ENCODE measurements at regions not wholly inside any gene's neighbourhood (a gene's known extent, or its start where the extent isn't known, plus 50 kb on each side); places are given as distances from the start of the nearest gene placed in this dataset.

GRCh38 chr6:19024737-19025136 lies 637.6 kb downstream of the RNF144B start:
- intact Hi-C loops (cut with micrococcal nuclease), result no loop called here
- Mint-ChIP-seq H3K27ac (no peak overlapping the region), H3K4me3 (no peak overlapping the region), H3K36me3 (no peaks in the 10 kb centered on the region), H3K9me3 (no peaks in the 10 kb centered on the region), H3K4me1 (no peaks in the 10 kb centered on the region), H3K27me3 (ENCODE audit: low read depth in 3 of 3) (peaks cover 0 to 6% (median 0%) of the 10 kb centered on the region in 3 donors)
- no peaks in the 10 kb centered on the region for H3K27me3 ChIP-seq (ENCODE audit: control insufficient read depth in 2 of 2, insufficient read depth in 2 of 2, low read length in 2 of 2)
- H4K20me1 ChIP-seq (ENCODE audit: insufficient read depth, low read length), result no peaks in the 10 kb centered on the region
- H3K9me3 ChIP-seq (replicated peaks in 1 of 2; ENCODE audit: control insufficient read depth in 1 of 2, insufficient read depth in 1 of 2, low read length in 2 of 2), result no peaks in the 10 kb centered on the region
- no peak overlapping the region for H3K27ac ChIP-seq (ENCODE audit: low read depth in 1 of 2, low read length in 2 of 2)
- DNase-seq, result no peak
- no peaks in the 10 kb centered on the region for H3K36me3 ChIP-seq (replicated peaks in 1 of 2; ENCODE audit: control insufficient read depth in 1 of 2, insufficient read depth in 2 of 2, low read length in 2 of 2)
- H3K79me2 ChIP-seq (ENCODE audit: insufficient read depth, low read length), result no peaks in the 10 kb centered on the region
- no peak overlapping the region for H2AFZ ChIP-seq (ENCODE audit: insufficient read depth, low read depth, low read length, poor library complexity, severe bottlenecking)
- TF ChIP-seq, protein P1, sequence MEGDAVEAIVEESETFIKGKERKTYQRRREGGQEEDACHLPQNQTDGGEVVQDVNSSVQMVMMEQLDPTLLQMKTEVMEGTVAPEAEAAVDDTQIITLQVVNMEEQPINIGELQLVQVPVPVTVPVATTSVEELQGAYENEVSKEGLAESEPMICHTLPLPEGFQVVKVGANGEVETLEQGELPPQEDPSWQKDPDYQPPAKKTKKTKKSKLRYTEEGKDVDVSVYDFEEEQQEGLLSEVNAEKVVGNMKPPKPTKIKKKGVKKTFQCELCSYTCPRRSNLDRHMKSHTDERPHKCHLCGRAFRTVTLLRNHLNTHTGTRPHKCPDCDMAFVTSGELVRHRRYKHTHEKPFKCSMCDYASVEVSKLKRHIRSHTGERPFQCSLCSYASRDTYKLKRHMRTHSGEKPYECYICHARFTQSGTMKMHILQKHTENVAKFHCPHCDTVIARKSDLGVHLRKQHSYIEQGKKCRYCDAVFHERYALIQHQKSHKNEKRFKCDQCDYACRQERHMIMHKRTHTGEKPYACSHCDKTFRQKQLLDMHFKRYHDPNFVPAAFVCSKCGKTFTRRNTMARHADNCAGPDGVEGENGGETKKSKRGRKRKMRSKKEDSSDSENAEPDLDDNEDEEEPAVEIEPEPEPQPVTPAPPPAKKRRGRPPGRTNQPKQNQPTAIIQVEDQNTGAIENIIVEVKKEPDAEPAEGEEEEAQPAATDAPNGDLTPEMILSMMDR (IDR thresholded peaks at IDR 0.05), result no peak
- no peaks in the 10 kb centered on the region for H3K4me1 ChIP-seq (ENCODE audit: control insufficient read depth in 1 of 2, insufficient read depth in 2 of 2, low read length in 2 of 2)
- WGBS (ENCODE audit: insufficient coverage), result 0% methylated on average over 1 of the region's 4 CpGs
- no peak overlapping the region for H3K4me2 ChIP-seq (replicated peaks; ENCODE audit: extremely low read depth, low read length, poor library complexity, severe bottlenecking)
- H3K4me3 ChIP-seq (replicated peaks in 1 of 3; ENCODE audit: low read depth in 2 of 3, low read length in 3 of 3), result no peak overlapping the region
- no peak overlapping the region for H3K9ac ChIP-seq (ENCODE audit: insufficient read depth, low read length, poor library complexity, severe bottlenecking)

GRCh38 chr6:19028201-19028600 lies 641.1 kb downstream of the RNF144B start:
- peaks cover 0 to 2% (median 0%) of the 10 kb centered on the region in 7 donors for H3K9me3 Mint-ChIP-seq
- Histone ChIP-seq H4K20me1 (ENCODE audit: insufficient read depth, low read length) (no peaks in the 10 kb centered on the region), H3K9me3 (replicated peaks in 1 of 2; ENCODE audit: control insufficient read depth in 1 of 2, insufficient read depth in 1 of 2, low read length in 2 of 2) (no peaks in the 10 kb centered on the region), H3K9ac (ENCODE audit: insufficient read depth, low read length, poor library complexity, severe bottlenecking) (no peak overlapping the region), H2AFZ (ENCODE audit: insufficient read depth, low read depth, low read length, poor library complexity, severe bottlenecking) (no peak overlapping the region), H3K4me3 (replicated peaks in 1 of 3; ENCODE audit: low read depth in 2 of 3, low read length in 3 of 3) (no peak overlapping the region), H3K36me3 (replicated peaks in 1 of 2; ENCODE audit: control insufficient read depth in 1 of 2, insufficient read depth in 2 of 2, low read length in 2 of 2) (no peaks in the 10 kb centered on the region), H3K79me2 (ENCODE audit: insufficient read depth, low read length) (no peaks in the 10 kb centered on the region), H3K4me2 (replicated peaks; ENCODE audit: extremely low read depth, low read length, poor library complexity, severe bottlenecking) (no peak overlapping the region), H3K4me1 (ENCODE audit: control insufficient read depth in 1 of 2, insufficient read depth in 2 of 2, low read length in 2 of 2) (no peaks in the 10 kb centered on the region), H3K27me3 (ENCODE audit: control insufficient read depth in 2 of 2, insufficient read depth in 2 of 2, low read length in 2 of 2) (no peaks in the 10 kb centered on the region), H3K27ac (ENCODE audit: low read depth in 1 of 2, low read length in 2 of 2) (no peak overlapping the region)
- H3K4me1 Mint-ChIP-seq, result no peaks in the 10 kb centered on the region
- 96% methylated on average over 3 of the region's 3 CpGs for WGBS (ENCODE audit: insufficient coverage)
- no peak for DNase-seq
- TF ChIP-seq, protein P1 (IDR thresholded peaks at IDR 0.05), result no peak
- no peaks in the 10 kb centered on the region for H3K36me3 Mint-ChIP-seq
- H3K27me3 Mint-ChIP-seq (ENCODE audit: low read depth in 3 of 3), result no peaks in the 10 kb centered on the region
- no peak overlapping the region for H3K4me3 Mint-ChIP-seq
- H3K27ac Mint-ChIP-seq, result no peak overlapping the region
- intact Hi-C loops (cut with micrococcal nuclease), result no loop called here

Measured in CD14-positive monocyte (primary cell).